H9 (cell line): ENCODE measurements at regions not wholly inside any gene's neighbourhood (a gene's known extent, or its start where the extent isn't known, plus 50 kb on each side); places are given as distances from the start of the nearest gene placed in this dataset.

ENCODE experiments used
- DNase-seq: peaks from one replicate; pipeline ENCODE4 v3.0.0-alpha.2; 2017
- H2AFZ ChIP-seq: one replicate; pipeline ENCODE4 v1.6.1; 2013; ENCODE audit warnings: mild to moderate bottlenecking, low read length, control low read depth, moderate library complexity
- H2AK5ac ChIP-seq: 2 replicates; pipeline ENCODE4 v1.6.1; 2013; ENCODE audit warnings: low read length, control low read depth, mixed read lengths; ENCODE audit not compliant: insufficient read length
- H2BK120ac ChIP-seq: one replicate; pipeline ENCODE4 v1.6.1; 2013; ENCODE audit warnings: low read depth, mild to moderate bottlenecking, low read length, control low read depth, inconsistent platforms; ENCODE audit not compliant: poor library complexity, severe bottlenecking
- H2BK12ac ChIP-seq: 2 replicates; pipeline ENCODE4 v1.6.1; 2013; ENCODE audit warnings: low read length, control low read depth, mixed read lengths, low read depth; ENCODE audit not compliant: insufficient read length
- H2BK15ac ChIP-seq: 2 replicates; pipeline ENCODE4 v1.6.1; 2013; ENCODE audit warnings: low read depth, low read length, control low read depth
- H2BK20ac ChIP-seq: one replicate; pipeline ENCODE4 v1.6.1; 2013; ENCODE audit warnings: low read depth, mild to moderate bottlenecking, low read length, control low read depth, inconsistent platforms; ENCODE audit not compliant: poor library complexity, severe bottlenecking
- H2BK5ac ChIP-seq: 2 replicates; pipeline ENCODE4 v1.6.1; 2013; ENCODE audit warnings: low read length, control low read depth, mixed read lengths; ENCODE audit not compliant: insufficient read length
- H3K14ac ChIP-seq: 2 replicates; pipeline ENCODE4 v1.6.1; 2013; ENCODE audit warnings: low read length, control low read depth; ENCODE audit not compliant: insufficient read depth
- H3K18ac ChIP-seq: 2 replicates; pipeline ENCODE4 v1.6.1; 2013; ENCODE audit warnings: low read depth, mild to moderate bottlenecking, mixed read lengths, low read length, control low read depth; ENCODE audit not compliant: insufficient read length
- H3K23ac ChIP-seq: 2 replicates; pipeline ENCODE4 v1.6.1; 2013; ENCODE audit warnings: low read length, control low read depth, mixed read lengths, low read depth; ENCODE audit not compliant: insufficient read length
- H3K23me2 ChIP-seq: 2 replicates; pipeline ENCODE4 v1.6.1; 2013; ENCODE audit warnings: low read depth, mild to moderate bottlenecking, mixed read lengths, low read length, control low read depth; ENCODE audit not compliant: insufficient read length, poor library complexity, severe bottlenecking
- H3K27ac ChIP-seq: 2 replicates; pipeline ENCODE4 v1.5.1; 2013; ENCODE audit warnings: low read length, control low read depth, mixed read lengths, low read depth; ENCODE audit not compliant: insufficient read length
- H3K27me3 ChIP-seq: 2 replicates; pipeline ENCODE4 v1.6.1; 2013; ENCODE audit warnings: low read length, control low read depth, inconsistent platforms; ENCODE audit not compliant: insufficient read depth
- H3K4ac ChIP-seq: 2 replicates; pipeline ENCODE4 v1.6.1; 2013; ENCODE audit warnings: low read depth, mild to moderate bottlenecking, control low read depth, inconsistent platforms, low read length, moderate library complexity
- H3K4me1 ChIP-seq: 2 replicates; pipeline ENCODE4 v1.6.1; 2013; ENCODE audit warnings: low read length, control low read depth, inconsistent platforms; ENCODE audit not compliant: insufficient read depth
- H3K4me2 ChIP-seq: 2 replicates; pipeline ENCODE4 v1.6.1; 2013; ENCODE audit warnings: low read length, control low read depth, mixed read lengths; ENCODE audit not compliant: insufficient read length, insufficient read depth
- H3K56ac ChIP-seq: 2 replicates; pipeline ENCODE4 v1.6.1; 2013; ENCODE audit warnings: low read depth, mild to moderate bottlenecking, mixed read lengths, low read length, control low read depth; ENCODE audit not compliant: insufficient read length
- H3K79me1 ChIP-seq: 2 replicates; pipeline ENCODE4 v1.6.1; 2013; ENCODE audit warnings: low read depth, mild to moderate bottlenecking, moderate library complexity, low read length, control low read depth, inconsistent platforms; ENCODE audit not compliant: insufficient read depth, poor library complexity, severe bottlenecking
- H3K79me2 ChIP-seq: 2 replicates; pipeline ENCODE4 v1.6.1; 2013; ENCODE audit warnings: low read length, control low read depth, inconsistent platforms; ENCODE audit not compliant: insufficient read depth
- H3K9ac ChIP-seq: 2 replicates; pipeline ENCODE4 v1.6.1; 2013; ENCODE audit warnings: low read length, control low read depth, mixed read lengths; ENCODE audit not compliant: insufficient read length; ENCODE audit errors: extremely low read depth
- H3K9me3 ChIP-seq: one replicate; pipeline ENCODE4 v1.6.1; 2013; ENCODE audit warnings: low read depth, low read length, inconsistent platforms; ENCODE audit not compliant: control insufficient read depth
- H3T11ph ChIP-seq: one replicate; pipeline ENCODE4 v1.6.1; 2013; ENCODE audit warnings: mild to moderate bottlenecking, low read length, control low read depth, inconsistent platforms
- H4K20me1 ChIP-seq: one replicate; pipeline ENCODE4 v1.6.1; 2013; ENCODE audit not compliant: control insufficient read depth, insufficient read length, insufficient read depth
- H4K5ac ChIP-seq: 2 replicates; pipeline ENCODE4 v1.6.1; 2013; ENCODE audit warnings: low read depth, mild to moderate bottlenecking, mixed read lengths, low read length, control low read depth; ENCODE audit not compliant: insufficient read length
- H4K8ac ChIP-seq: replicated peaks from 2 replicates; pipeline ENCODE4 v1.6.1; 2013; ENCODE audit warnings: low read length, control low read depth, mixed read lengths, low read depth; ENCODE audit not compliant: insufficient read length
- H4K91ac ChIP-seq: 2 replicates; pipeline ENCODE4 v1.6.1; 2013; ENCODE audit warnings: low read depth, mild to moderate bottlenecking, moderate library complexity, mixed read lengths, low read length, control low read depth; ENCODE audit not compliant: insufficient read length
- H3K27ac Mint-ChIP-seq, 3 experiments: 2 replicates in 2 of 3; 3 replicates in 1 of 3; pipeline ENCODE4 v1.8.0; 2020 to 2021; ENCODE audit warnings: mixed read lengths in 3 of 3, mild to moderate bottlenecking in 1 of 3, moderate library complexity in 1 of 3
- H3K27me3 Mint-ChIP-seq: 2 replicates; pipeline ENCODE4 v1.8.0; 2021; ENCODE audit warnings: low read depth, mild to moderate bottlenecking, moderate library complexity, mixed read lengths
- H3K36me3 Mint-ChIP-seq, 3 experiments: 2 replicates in 2 of 3; 3 replicates in 1 of 3; pipeline ENCODE4 v1.8.0; 2020 to 2021; ENCODE audit warnings: low read depth in 3 of 3, mixed read lengths in 3 of 3; ENCODE audit not compliant: insufficient read depth in 1 of 3
- H3K4me1 Mint-ChIP-seq, 2 experiments: 2 replicates each; pipeline ENCODE4 v1.8.0; 2020; ENCODE audit warnings: mixed read lengths in 2 of 2
- H3K4me3 Mint-ChIP-seq, 2 experiments: 2 replicates in 1 of 2; 3 replicates in 1 of 2; pipeline ENCODE4 v1.8.0; 2020 to 2021; ENCODE audit warnings: mild to moderate bottlenecking in 2 of 2, mixed read lengths in 2 of 2, moderate library complexity in 1 of 2
- H3K9me3 Mint-ChIP-seq, 2 experiments: 2 replicates in 1 of 2; 3 replicates in 1 of 2; pipeline ENCODE4 v1.8.0; 2020; ENCODE audit warnings: mild to moderate bottlenecking in 2 of 2, mixed read lengths in 2 of 2, moderate library complexity in 1 of 2
- CTCF ChIP-seq: fragments of 200-600 bp; sonication (generic); conservative IDR thresholded peaks from 3 replicates; pipeline ENCODE4 v1.8.0; 2021; ENCODE audit warnings: antibody characterized with exemption, mild to moderate bottlenecking
- WGBS: extraction: QIAGEN DNeasy Blood & Tissue Kit; methylation state at CpG from one replicate; pipeline ENCODE4 v1.1.7; 2013; ENCODE audit warnings: missing lambda C conversion rate, low lambda C conversion rate, mixed read lengths; ENCODE audit not compliant: insufficient read length; ENCODE audit errors: extremely low coverage; 5-methylcytosine and 5-hydroxymethylcytosine counted together

DNA sequence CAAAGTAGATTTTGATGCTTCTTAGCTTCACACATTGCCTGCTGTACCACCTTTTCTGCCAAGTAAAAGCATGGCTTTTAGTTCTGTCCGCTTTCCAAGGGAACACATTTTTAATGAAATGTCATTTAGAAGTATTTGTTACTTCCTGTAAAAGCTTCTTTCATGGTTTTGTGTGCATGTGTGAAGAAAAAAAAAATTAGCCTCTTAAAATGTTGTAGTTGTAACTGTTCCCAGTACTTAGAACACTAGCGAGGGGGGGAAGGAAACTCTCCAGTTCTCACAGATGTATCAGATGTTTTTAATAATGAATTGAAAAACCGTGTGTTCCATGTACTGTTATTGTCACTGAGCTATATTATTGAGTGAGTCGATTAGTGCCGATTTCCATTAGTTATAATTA is 568.3 kb upstream of the ADGRL2 start:
- Histone ChIP-seq H2BK5ac (no peak overlapping the region), H3K4ac (no peak overlapping the region), H3T11ph (no peak overlapping the region), H3K27ac (no peak overlapping the region), H3K9ac (no peak overlapping the region), H2BK120ac (no peak overlapping the region), H3K79me1 (no peaks in the 10 kb centered on the region), H3K18ac (no peak overlapping the region), H2BK12ac (no peak overlapping the region), H3K27me3 (no peaks in the 10 kb centered on the region), H3K4me1 (peaks cover 3% of the 10 kb centered on the region; the same call in 1 of the 2 replicates), H4K91ac (no peak overlapping the region), H2BK15ac (no peak overlapping the region), H4K8ac (no peak overlapping the region), H3K79me2 (no peaks in the 10 kb centered on the region), H3K56ac (no peak overlapping the region), H2AK5ac (no peak overlapping the region), H3K4me2 (no peak overlapping the region), H3K9me3 (no peaks in the 10 kb centered on the region), H2BK20ac (no peak overlapping the region), H4K5ac (no peak overlapping the region), H3K14ac (no peak overlapping the region), H3K23ac (no peak overlapping the region), H3K23me2 (no peaks in the 10 kb centered on the region), H4K20me1 (no peaks in the 10 kb centered on the region), H2AFZ (no peak overlapping the region)
- TF ChIP-seq CTCF = no peak
- Mint-ChIP-seq H3K27me3 (no peaks in the 10 kb centered on the region), H3K9me3 (no peaks in the 10 kb centered on the region), H3K4me1 (peaks cover 22 to 33% of the 10 kb centered on the region in 2 experiments), H3K4me3 (no peak overlapping the region), H3K27ac (peak overlapping the region in 1 of 3 experiments; percentile 32; a peak in 1 of 7 replicates), H3K36me3 (peaks cover 0 to 5% (median 0%) of the 10 kb centered on the region in 3 experiments; a peak in 2 of 7 replicates)
- no peak for DNase-seq
- WGBS = no CpG with 5 or more reads among the region's 5 CpGs
